ENCODE measurements at regions not wholly inside any gene's neighbourhood (a gene's known extent, or its start where the extent isn't known, plus 50 kb on each side); places are given as distances from the start of the nearest gene placed in this dataset.
A peak's percentile ranks its signal among the peaks of the same experiment; 100 is the strongest.

- WGBS, 2 donors = 65 to 66% methylated on average over 3 of the region's 3 CpGs
- intact Hi-C loops (cut with DNase I; ENCODE audit: low total_unique reads) = no loop called here
- Histone ChIP-seq H3K27me3 (no peaks in the 10 kb centered on the region), H3K36me3 (ENCODE audit: low read depth, missing control alignments) (no peaks in the 10 kb centered on the region), H3K4me1 (no peaks in the 10 kb centered on the region), H3K27ac (no peak overlapping the region), H3K4me3 (no peak overlapping the region), H3K9me3 (no peaks in the 10 kb centered on the region)
- DNase-seq = no peak
- TF ChIP-seq, protein P1, sequence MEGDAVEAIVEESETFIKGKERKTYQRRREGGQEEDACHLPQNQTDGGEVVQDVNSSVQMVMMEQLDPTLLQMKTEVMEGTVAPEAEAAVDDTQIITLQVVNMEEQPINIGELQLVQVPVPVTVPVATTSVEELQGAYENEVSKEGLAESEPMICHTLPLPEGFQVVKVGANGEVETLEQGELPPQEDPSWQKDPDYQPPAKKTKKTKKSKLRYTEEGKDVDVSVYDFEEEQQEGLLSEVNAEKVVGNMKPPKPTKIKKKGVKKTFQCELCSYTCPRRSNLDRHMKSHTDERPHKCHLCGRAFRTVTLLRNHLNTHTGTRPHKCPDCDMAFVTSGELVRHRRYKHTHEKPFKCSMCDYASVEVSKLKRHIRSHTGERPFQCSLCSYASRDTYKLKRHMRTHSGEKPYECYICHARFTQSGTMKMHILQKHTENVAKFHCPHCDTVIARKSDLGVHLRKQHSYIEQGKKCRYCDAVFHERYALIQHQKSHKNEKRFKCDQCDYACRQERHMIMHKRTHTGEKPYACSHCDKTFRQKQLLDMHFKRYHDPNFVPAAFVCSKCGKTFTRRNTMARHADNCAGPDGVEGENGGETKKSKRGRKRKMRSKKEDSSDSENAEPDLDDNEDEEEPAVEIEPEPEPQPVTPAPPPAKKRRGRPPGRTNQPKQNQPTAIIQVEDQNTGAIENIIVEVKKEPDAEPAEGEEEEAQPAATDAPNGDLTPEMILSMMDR (IDR thresholded peaks at IDR 0.05) = no peak
- TF ChIP-seq POLR2A (IDR thresholded peaks at IDR 0.05) = no peak
These were observed 59.6 kb upstream of the FRMD4B start for GRCh38 chr3:69445498-69445897.

DNA sequence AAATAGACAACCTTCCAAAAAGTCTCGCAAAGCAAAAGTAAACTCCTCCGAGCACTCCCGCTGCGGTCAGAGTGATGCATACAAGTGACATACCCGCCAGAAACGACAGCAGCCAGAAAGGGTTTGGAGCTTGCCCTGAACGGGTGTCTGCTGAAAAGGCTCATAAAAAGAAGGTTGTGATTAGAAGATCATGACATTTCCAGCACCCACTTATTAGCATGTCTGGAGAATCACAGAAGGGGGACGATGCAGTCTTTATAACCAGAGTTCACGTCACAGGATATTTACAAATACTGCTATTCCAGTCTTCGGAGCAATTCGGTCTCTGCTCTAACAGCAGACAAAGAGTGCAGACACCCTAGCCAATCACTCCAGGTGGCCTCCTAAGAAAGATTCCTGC is 59.1 kb upstream of the FRMD4B start:
- intact Hi-C loops (cut with DNase I; ENCODE audit: low total_unique reads) = no loop called here
- 57 to 64% methylated on average over 11 of the region's 11 CpGs for WGBS, 2 donors
- peak overlapping the region in 1 of 2 donors; percentile 18 for H3K4me3 ChIP-seq

DNA sequence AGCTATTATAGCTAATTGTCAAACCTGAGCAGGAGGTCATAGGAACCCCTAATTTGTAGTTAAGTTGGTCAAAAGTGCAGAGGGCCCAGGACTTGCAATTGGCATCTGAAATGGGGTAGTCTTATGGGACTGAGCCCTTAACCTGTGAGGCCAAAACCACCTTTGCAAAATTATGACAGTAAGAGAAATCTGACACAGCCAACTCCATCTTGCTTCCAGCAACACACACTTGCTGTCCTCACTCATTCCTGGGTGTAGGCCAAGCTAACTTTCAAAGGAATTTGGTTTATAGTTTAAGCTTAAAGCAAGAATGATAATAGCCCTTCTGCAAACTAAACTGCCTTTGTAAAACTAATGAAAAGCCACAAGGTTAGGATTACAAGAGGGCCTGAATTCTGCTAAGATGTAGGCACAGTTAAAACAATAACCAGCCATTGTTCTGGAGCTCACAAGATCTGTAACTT is 57.6 kb upstream of the FRMD4B start:
- intact Hi-C loops (cut with DNase I; ENCODE audit: low total_unique reads) = no loop called here
- Histone ChIP-seq H3K4me1 (no peaks in the 10 kb centered on the region), H3K36me3 (ENCODE audit: low read depth, missing control alignments) (no peaks in the 10 kb centered on the region), H3K27ac (no peak overlapping the region), H3K9me3 (no peaks in the 10 kb centered on the region), H3K4me3 (no peak overlapping the region), H3K27me3 (no peaks in the 10 kb centered on the region)
- no peak for TF ChIP-seq POLR2A (IDR thresholded peaks at IDR 0.05)
- TF ChIP-seq, protein P1 (IDR thresholded peaks at IDR 0.05) = no peak
- no peak for DNase-seq

More for the DNA sequence above, 59.1 kb upstream of the FRMD4B start:
- Histone ChIP-seq H3K9me3 (no peaks in the 10 kb centered on the region), H3K27me3 (no peaks in the 10 kb centered on the region), H3K27ac (no peak overlapping the region), H3K4me1 (no peaks in the 10 kb centered on the region), H3K36me3 (ENCODE audit: low read depth, missing control alignments) (no peaks in the 10 kb centered on the region)
- no peak for TF ChIP-seq POLR2A (IDR thresholded peaks at IDR 0.05)
- TF ChIP-seq, protein P1 (IDR thresholded peaks at IDR 0.05) = no peak
- DNase-seq = no peak

DNA sequence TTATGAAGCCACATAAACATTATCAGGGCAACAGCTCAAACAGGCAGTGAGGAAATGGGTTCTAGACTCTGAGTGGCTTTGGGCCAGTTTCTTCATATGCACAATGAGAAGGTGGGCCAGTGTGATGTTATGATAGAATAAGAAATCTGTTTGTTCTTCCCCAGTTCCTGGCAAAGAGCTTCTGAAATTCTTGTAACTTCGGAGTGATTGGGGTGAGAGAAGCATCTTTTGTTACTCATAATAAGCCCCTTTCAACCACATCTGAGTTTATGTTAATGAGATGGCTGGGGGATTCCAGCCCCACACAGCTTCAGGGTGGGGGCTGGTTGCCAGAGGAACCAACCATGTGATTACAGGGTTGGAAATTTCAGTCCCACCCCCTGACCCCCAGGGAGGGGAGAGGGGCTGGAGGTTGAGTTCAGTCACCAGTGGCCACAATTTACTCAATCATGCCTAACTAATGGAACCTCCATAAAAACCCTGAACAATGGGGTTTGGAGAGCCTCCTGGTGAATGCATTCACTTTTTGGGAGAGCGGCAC is 57.0 kb upstream of the FRMD4B start:
- no peak for DNase-seq
- TF ChIP-seq, protein P1 (IDR thresholded peaks at IDR 0.05) = no peak
- no peak for TF ChIP-seq POLR2A (IDR thresholded peaks at IDR 0.05)
- Histone ChIP-seq H3K9me3 (no peaks in the 10 kb centered on the region), H3K4me3 (no peak overlapping the region), H3K4me1 (no peaks in the 10 kb centered on the region), H3K27me3 (no peaks in the 10 kb centered on the region), H3K27ac (no peak overlapping the region), H3K36me3 (ENCODE audit: low read depth, missing control alignments) (no peaks in the 10 kb centered on the region)
- WGBS, 2 donors = 87 to 97% methylated on average over 2 of the region's 2 CpGs
- intact Hi-C loops (cut with DNase I; ENCODE audit: low total_unique reads) = no loop called here

DNA sequence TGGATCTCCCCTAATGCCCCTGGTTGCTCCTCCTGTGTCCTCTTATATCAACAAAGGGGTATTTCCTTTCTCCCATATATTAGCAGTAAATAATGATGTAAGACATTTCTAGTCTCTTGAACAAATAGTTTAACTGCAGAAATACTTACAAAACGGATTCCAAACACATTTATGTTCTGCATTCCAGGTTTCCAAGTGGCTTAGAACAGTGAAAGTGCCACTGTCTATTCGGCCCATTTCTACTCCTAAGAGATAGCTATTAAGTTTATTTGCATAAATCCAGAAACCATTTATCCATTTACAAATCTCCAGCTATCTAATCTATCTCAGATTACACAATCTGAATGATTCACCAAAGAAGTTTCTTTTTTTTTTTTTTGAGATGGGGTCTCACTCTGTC is 55.8 kb upstream of the FRMD4B start:
- Histone ChIP-seq H3K36me3 (ENCODE audit: low read depth, missing control alignments) (no peaks in the 10 kb centered on the region), H3K27me3 (no peaks in the 10 kb centered on the region), H3K4me3 (no peak overlapping the region), H3K9me3 (no peaks in the 10 kb centered on the region), H3K4me1 (no peaks in the 10 kb centered on the region), H3K27ac (no peak overlapping the region)
- TF ChIP-seq, protein P1 (IDR thresholded peaks at IDR 0.05) = no peak
- TF ChIP-seq POLR2A (IDR thresholded peaks at IDR 0.05) = no peak
- WGBS, 2 donors = 80 to 84% methylated on average over 2 of the region's 2 CpGs
- no peak for DNase-seq
- intact Hi-C loops (cut with DNase I; ENCODE audit: low total_unique reads) = no loop called here

All from testis (tissue), 2 donors.